C4-2B (cell line): ENCODE measurements at regions not wholly inside any gene's neighbourhood (a gene's known extent, or its start where the extent isn't known, plus 50 kb on each side); places are given as distances from the start of the nearest gene placed in this dataset.
A peak's percentile ranks its signal among the peaks of the same experiment; 100 is the strongest.
"Not testable (repeated sequence)": the region's sequence is repeated elsewhere in the genome, so short reads cannot be mapped to it uniquely, and the experiment has no call there.

Source experiments
- H3K27ac ChIP-seq: fragments of 450-650 bp; 2 replicates; pipeline ENCODE4 v1.5.1; 2017
- CTCF ChIP-seq: fragments of 450-650 bp; conservative IDR thresholded peaks from 2 replicates; pipeline ENCODE4 v1.5.1; 2017; ENCODE audit warnings: mild to moderate bottlenecking
- ZFX ChIP-seq: fragments of 450-650 bp; IDR thresholded peaks from 2 replicates; pipeline ENCODE4 v1.6.1; 2017

GRCh38 chr9:22975951-22976350 lies 529.3 kb downstream of the DMRTA1 start:
- TF ChIP-seq CTCF (no peak), ZFX (no peak)
- no peak overlapping the region for H3K27ac ChIP-seq

- TF ChIP-seq CTCF (no peak), ZFX (no peak)
- H3K27ac ChIP-seq, result no peak overlapping the region
Observed at GRCh38 chr9:22976454-22976853, 529.8 kb downstream of the DMRTA1 start.

GRCh38 chr9:22980429-22980828 lies 533.8 kb downstream of the DMRTA1 start:
- H3K27ac ChIP-seq, result not testable (repeated sequence)

DNA sequence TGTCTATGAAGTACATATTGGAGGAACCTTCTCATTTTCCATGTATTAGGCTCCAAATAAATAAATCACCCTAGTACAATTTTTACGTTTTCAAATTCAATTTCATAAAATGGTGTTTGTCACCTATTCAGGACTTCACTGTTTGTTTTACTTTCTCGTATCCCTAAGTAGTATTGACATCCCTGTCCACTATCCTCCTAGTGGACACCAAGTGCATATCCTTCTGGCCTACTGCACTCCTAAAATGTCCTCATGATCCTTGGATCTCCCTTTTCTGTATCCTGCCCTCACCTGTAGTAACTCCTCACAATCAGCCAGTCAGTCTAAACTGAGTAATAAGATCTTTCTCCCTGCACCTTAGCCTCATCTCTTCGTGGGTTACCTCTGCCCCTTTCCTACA lies 539.9 kb downstream of the DMRTA1 start:
- H3K27ac ChIP-seq, result no peak overlapping the region
- TF ChIP-seq CTCF (peak; percentile 49), ZFX (no peak)

GRCh38 chr9:22990349-22990748 lies 543.7 kb downstream of the DMRTA1 start:
- no peak for TF ChIP-seq CTCF
- TF ChIP-seq ZFX, result no peak
- H3K27ac ChIP-seq, result no peak overlapping the region

- no peak overlapping the region for H3K27ac ChIP-seq
- TF ChIP-seq CTCF (no peak), ZFX (no peak)
Observed at GRCh38 chr9:22992780-22993179, 546.2 kb downstream of the DMRTA1 start.

GRCh38 chr9:22997923-22998322 lies 551.3 kb downstream of the DMRTA1 start:
- no peak overlapping the region for H3K27ac ChIP-seq
- TF ChIP-seq CTCF (no peak), ZFX (no peak)

- H3K27ac ChIP-seq, result no peak overlapping the region
Observed at GRCh38 chr9:23005156-23005555, 558.5 kb downstream of the DMRTA1 start.

More at GRCh38 chr9:23005156-23005555, 558.5 kb downstream of the DMRTA1 start:
- no peak for TF ChIP-seq ZFX
- no peak for TF ChIP-seq CTCF
